UCSD-AML1 (cell line): ENCODE measurements at regions not wholly inside any gene's neighbourhood (a gene's known extent, or its start where the extent isn't known, plus 50 kb on each side); places are given as distances from the start of the nearest gene placed in this dataset.
"Not testable (repeated sequence)": the region's sequence is repeated elsewhere in the genome, so short reads cannot be mapped to it uniquely, and the experiment has no call there.

Experiments
- DNase-seq: peaks from one replicate; lab custom pipeline; 2025; ENCODE audit not compliant: unreplicated experiment; lab: John Stamatoyannopoulos, UW

GRCh38 chr1:5191470-5191869 lies 537.1 kb downstream of the AJAP1 start:
- DNase-seq, result no peak

GRCh38 chr1:5189384-5189783 lies 535.0 kb downstream of the AJAP1 start:
- DNase-seq, result no peak

- DNase-seq, result no peak
Measured at GRCh38 chr1:5165762-5166161, 511.4 kb downstream of the AJAP1 start.

GRCh38 chr1:5164158-5164557 lies 509.7 kb downstream of the AJAP1 start:
- no peak for DNase-seq

GRCh38 chr1:5161372-5161771 lies 507.0 kb downstream of the AJAP1 start:
- no peak for DNase-seq

GRCh38 chr1:5157175-5157574 lies 502.8 kb downstream of the AJAP1 start:
- no peak for DNase-seq

GRCh38 chr1:5156416-5157120 lies 502.2 kb downstream of the AJAP1 start:
- no peak for DNase-seq

- DNase-seq, result no peak
Measured at GRCh38 chr1:5151511-5151910, 497.1 kb downstream of the AJAP1 start.

- no peak for DNase-seq
Measured at GRCh38 chr1:5150191-5150590, 495.8 kb downstream of the AJAP1 start.

GRCh38 chr1:5147806-5148205 lies 493.4 kb downstream of the AJAP1 start:
- no peak for DNase-seq

- no peak for DNase-seq
Measured at GRCh38 chr1:5142389-5142788, 488.0 kb downstream of the AJAP1 start.

GRCh38 chr1:5141750-5142149 lies 487.3 kb downstream of the AJAP1 start:
- no peak for DNase-seq

- DNase-seq, result no peak
Measured at GRCh38 chr1:5140962-5141361, 486.6 kb downstream of the AJAP1 start.

GRCh38 chr1:5140136-5140535 lies 485.7 kb downstream of the AJAP1 start:
- no peak for DNase-seq

- DNase-seq, result no peak
Measured at GRCh38 chr1:5129746-5130355, 475.4 kb downstream of the AJAP1 start.

- DNase-seq, result no peak
Measured at GRCh38 chr1:5125208-5125607, 470.8 kb downstream of the AJAP1 start.

- no peak for DNase-seq
Measured at GRCh38 chr1:5120559-5120958, 466.1 kb downstream of the AJAP1 start.

- DNase-seq, result no peak
Measured at GRCh38 chr1:5119366-5120234, 465.2 kb downstream of the AJAP1 start.

- not testable (repeated sequence) for DNase-seq
Measured at GRCh38 chr1:5118771-5119170, 464.4 kb downstream of the AJAP1 start.

GRCh38 chr1:5118292-5118691 lies 463.9 kb downstream of the AJAP1 start:
- DNase-seq, result not testable (repeated sequence)

GRCh38 chr1:5111581-5111980 lies 457.2 kb downstream of the AJAP1 start:
- no peak for DNase-seq

- DNase-seq, result no peak
Measured at GRCh38 chr1:5110508-5110907, 456.1 kb downstream of the AJAP1 start.
